HG03039 (cell line): ENCODE measurements at regions not wholly inside any gene's neighbourhood (a gene's known extent, or its start where the extent isn't known, plus 50 kb on each side); places are given as distances from the start of the nearest gene placed in this dataset.
"Not testable (repeated sequence)": the region's sequence is repeated elsewhere in the genome, so short reads cannot be mapped to it uniquely, and the experiment has no call there.

Experiments used
- ATAC-seq: cut with Tn5 transposase; IDR thresholded peaks from one replicate; pipeline ENCODE4 v1.9.1; 2021; ENCODE audit warnings: mild to moderate bottlenecking, moderate library complexity; ENCODE audit not compliant: unreplicated experiment

GRCh38 chr4:53886090-53886489, 178.3 kb downstream of the CHIC2 start:
- ATAC-seq = no peak

- ATAC-seq = no peak
Measured at GRCh38 chr4:53885668-53886067, 178.7 kb downstream of the CHIC2 start.

GRCh38 chr4:53877096-53877495, 187.3 kb downstream of the CHIC2 start:
- ATAC-seq = not testable (repeated sequence)

- no peak for ATAC-seq
Measured at GRCh38 chr4:53866055-53866454, 198.3 kb downstream of the CHIC2 start.

GRCh38 chr4:53865054-53865453, 199.4 kb downstream of the CHIC2 start:
- ATAC-seq = no peak

- no peak for ATAC-seq
Measured at GRCh38 chr4:53863736-53864365, 200.6 kb downstream of the CHIC2 start.

GRCh38 chr4:53863158-53863557, 201.2 kb downstream of the CHIC2 start:
- ATAC-seq = no peak

GRCh38 chr4:53861856-53862610, 202.4 kb downstream of the CHIC2 start:
- ATAC-seq = no peak

GRCh38 chr4:53859305-53859704, 205.1 kb downstream of the CHIC2 start:
- ATAC-seq = no peak

- no peak for ATAC-seq
Measured at GRCh38 chr4:53858744-53859143, 205.7 kb downstream of the CHIC2 start.

GRCh38 chr4:53855581-53856250, 208.7 kb downstream of the CHIC2 start:
- no peak for ATAC-seq

- no peak for ATAC-seq
Measured at GRCh38 chr4:53854991-53855568, 209.3 kb downstream of the CHIC2 start.

GRCh38 chr4:53852343-53852742, 212.1 kb downstream of the CHIC2 start:
- no peak for ATAC-seq

- ATAC-seq = no peak
Measured at GRCh38 chr4:53847965-53848364, 216.4 kb downstream of the CHIC2 start.

- no peak for ATAC-seq
Measured at GRCh38 chr4:53844551-53844950, 219.9 kb downstream of the CHIC2 start.

- ATAC-seq = no peak
Measured at GRCh38 chr4:53844133-53844532, 220.3 kb downstream of the CHIC2 start.

GRCh38 chr4:53841711-53842110, 222.7 kb downstream of the CHIC2 start:
- no peak for ATAC-seq

GRCh38 chr4:53840643-53841042, 223.8 kb downstream of the CHIC2 start:
- no peak for ATAC-seq

GRCh38 chr4:53833302-53834003, 231.0 kb downstream of the CHIC2 start:
- ATAC-seq = not testable (repeated sequence)

GRCh38 chr4:53832549-53832948, 231.9 kb downstream of the CHIC2 start:
- ATAC-seq = no peak

GRCh38 chr4:53830511-53830910, 233.9 kb downstream of the CHIC2 start:
- ATAC-seq = no peak
